ENCODE measurements at regions not wholly inside any gene's neighbourhood (a gene's known extent, or its start where the extent isn't known, plus 50 kb on each side); places are given as distances from the start of the nearest gene placed in this dataset.

DNA sequence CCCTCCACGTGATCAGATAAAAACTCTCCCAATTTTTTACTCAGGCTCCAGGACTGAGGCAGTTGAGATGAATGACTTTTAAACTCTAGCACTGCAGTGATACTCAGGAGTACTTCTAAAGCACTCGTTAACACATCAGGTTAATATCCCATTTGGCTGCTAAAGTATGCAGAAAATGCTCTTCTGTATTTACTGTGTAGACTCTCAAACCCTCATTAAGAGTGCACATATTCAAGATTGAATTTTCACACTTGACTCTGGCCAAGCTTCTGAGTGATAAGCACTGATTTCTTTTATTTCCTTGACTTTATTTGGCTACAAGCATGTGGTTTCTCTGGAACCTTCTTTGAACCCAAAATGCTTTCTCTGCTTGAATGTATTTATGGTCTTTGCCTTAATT lies 392.3 kb upstream of the NECTIN3 start:
- no peaks in the 10 kb centered on the region for H3K36me3 ChIP-seq (ENCODE audit: insufficient read depth, low read length)
- H3K27me3 ChIP-seq (ENCODE audit: insufficient read depth, low read depth, low read length), result no peaks in the 10 kb centered on the region
- H3K9ac ChIP-seq (ENCODE audit: low read length), result no peak overlapping the region
- H3F3A ChIP-seq (ENCODE audit: insufficient read depth, low read length, poor library complexity, severe bottlenecking), result no peaks in the 10 kb centered on the region
- no peak overlapping the region for H2AFZ ChIP-seq (ENCODE audit: low read depth, low read length)
- no peaks in the 10 kb centered on the region for H3K9me2 ChIP-seq (ENCODE audit: insufficient read depth, low read length)
- no peak overlapping the region for H3K4me3 ChIP-seq (ENCODE audit: low read length)
- H3K9me3 ChIP-seq (ENCODE audit: low read length), result no peaks in the 10 kb centered on the region
- TF ChIP-seq EZH2 (IDR thresholded peaks at IDR 0.05; ENCODE audit: borderline replicate concordance, insufficient read depth, low read length, poor library complexity, severe bottlenecking) (no peak), POLR2AphosphoS5 (IDR thresholded peaks at IDR 0.05) (no peak), SMC3 (conservative IDR thresholded peaks at IDR 0.05; ENCODE audit: poor library complexity) (no peak), RAD21 (conservative IDR thresholded peaks at IDR 0.05) (no peak)
- TF ChIP-seq, protein P1, sequence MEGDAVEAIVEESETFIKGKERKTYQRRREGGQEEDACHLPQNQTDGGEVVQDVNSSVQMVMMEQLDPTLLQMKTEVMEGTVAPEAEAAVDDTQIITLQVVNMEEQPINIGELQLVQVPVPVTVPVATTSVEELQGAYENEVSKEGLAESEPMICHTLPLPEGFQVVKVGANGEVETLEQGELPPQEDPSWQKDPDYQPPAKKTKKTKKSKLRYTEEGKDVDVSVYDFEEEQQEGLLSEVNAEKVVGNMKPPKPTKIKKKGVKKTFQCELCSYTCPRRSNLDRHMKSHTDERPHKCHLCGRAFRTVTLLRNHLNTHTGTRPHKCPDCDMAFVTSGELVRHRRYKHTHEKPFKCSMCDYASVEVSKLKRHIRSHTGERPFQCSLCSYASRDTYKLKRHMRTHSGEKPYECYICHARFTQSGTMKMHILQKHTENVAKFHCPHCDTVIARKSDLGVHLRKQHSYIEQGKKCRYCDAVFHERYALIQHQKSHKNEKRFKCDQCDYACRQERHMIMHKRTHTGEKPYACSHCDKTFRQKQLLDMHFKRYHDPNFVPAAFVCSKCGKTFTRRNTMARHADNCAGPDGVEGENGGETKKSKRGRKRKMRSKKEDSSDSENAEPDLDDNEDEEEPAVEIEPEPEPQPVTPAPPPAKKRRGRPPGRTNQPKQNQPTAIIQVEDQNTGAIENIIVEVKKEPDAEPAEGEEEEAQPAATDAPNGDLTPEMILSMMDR (IDR thresholded peaks at IDR 0.05; ENCODE audit: poor library complexity, severe bottlenecking), result no peak
- no peak overlapping the region for H3K4me2 ChIP-seq (ENCODE audit: low read length)
- H4K20me1 ChIP-seq (ENCODE audit: insufficient read depth), result no peaks in the 10 kb centered on the region
- no peak overlapping the region for H3K27ac ChIP-seq (ENCODE audit: low read length)
- no peaks in the 10 kb centered on the region for H3K79me2 ChIP-seq (replicated peaks; ENCODE audit: insufficient read depth, low read length)

DNA sequence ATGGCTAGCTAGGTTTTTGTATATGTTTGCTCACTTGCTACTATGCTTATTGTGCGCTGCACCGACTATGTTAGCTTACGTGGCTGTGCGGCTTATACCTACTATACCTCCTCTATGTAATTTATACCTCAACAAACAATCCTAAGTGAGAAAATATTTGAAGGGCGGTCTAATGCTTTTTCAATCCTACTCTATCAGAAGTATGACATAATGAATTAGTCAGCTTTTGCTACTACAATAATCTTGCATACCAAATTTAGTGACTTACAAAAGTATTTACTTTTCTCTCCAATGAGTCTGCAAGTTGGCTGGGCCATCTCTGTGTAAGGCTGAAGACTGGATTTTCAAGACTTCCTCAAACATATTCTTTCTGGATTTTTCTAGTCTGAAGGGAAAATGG lies 391.2 kb upstream of the NECTIN3 start:
- Histone ChIP-seq H3K27ac (ENCODE audit: low read length) (no peak overlapping the region), H3K4me2 (ENCODE audit: low read length) (no peak overlapping the region), H3K27me3 (ENCODE audit: insufficient read depth, low read depth, low read length) (no peaks in the 10 kb centered on the region), H3K79me2 (replicated peaks; ENCODE audit: insufficient read depth, low read length) (no peaks in the 10 kb centered on the region), H3K9me2 (ENCODE audit: insufficient read depth, low read length) (no peaks in the 10 kb centered on the region), H2AFZ (ENCODE audit: low read depth, low read length) (no peak overlapping the region), H3K9me3 (ENCODE audit: low read length) (no peaks in the 10 kb centered on the region), H4K20me1 (ENCODE audit: insufficient read depth) (no peaks in the 10 kb centered on the region), H3K36me3 (ENCODE audit: insufficient read depth, low read length) (no peaks in the 10 kb centered on the region), H3K9ac (ENCODE audit: low read length) (no peak overlapping the region), H3K4me3 (ENCODE audit: low read length) (no peak overlapping the region), H3F3A (ENCODE audit: insufficient read depth, low read length, poor library complexity, severe bottlenecking) (no peaks in the 10 kb centered on the region)
- TF ChIP-seq TAF1 (IDR thresholded peaks at IDR 0.05; ENCODE audit: low read depth), result no peak
- TF ChIP-seq, protein P2, sequence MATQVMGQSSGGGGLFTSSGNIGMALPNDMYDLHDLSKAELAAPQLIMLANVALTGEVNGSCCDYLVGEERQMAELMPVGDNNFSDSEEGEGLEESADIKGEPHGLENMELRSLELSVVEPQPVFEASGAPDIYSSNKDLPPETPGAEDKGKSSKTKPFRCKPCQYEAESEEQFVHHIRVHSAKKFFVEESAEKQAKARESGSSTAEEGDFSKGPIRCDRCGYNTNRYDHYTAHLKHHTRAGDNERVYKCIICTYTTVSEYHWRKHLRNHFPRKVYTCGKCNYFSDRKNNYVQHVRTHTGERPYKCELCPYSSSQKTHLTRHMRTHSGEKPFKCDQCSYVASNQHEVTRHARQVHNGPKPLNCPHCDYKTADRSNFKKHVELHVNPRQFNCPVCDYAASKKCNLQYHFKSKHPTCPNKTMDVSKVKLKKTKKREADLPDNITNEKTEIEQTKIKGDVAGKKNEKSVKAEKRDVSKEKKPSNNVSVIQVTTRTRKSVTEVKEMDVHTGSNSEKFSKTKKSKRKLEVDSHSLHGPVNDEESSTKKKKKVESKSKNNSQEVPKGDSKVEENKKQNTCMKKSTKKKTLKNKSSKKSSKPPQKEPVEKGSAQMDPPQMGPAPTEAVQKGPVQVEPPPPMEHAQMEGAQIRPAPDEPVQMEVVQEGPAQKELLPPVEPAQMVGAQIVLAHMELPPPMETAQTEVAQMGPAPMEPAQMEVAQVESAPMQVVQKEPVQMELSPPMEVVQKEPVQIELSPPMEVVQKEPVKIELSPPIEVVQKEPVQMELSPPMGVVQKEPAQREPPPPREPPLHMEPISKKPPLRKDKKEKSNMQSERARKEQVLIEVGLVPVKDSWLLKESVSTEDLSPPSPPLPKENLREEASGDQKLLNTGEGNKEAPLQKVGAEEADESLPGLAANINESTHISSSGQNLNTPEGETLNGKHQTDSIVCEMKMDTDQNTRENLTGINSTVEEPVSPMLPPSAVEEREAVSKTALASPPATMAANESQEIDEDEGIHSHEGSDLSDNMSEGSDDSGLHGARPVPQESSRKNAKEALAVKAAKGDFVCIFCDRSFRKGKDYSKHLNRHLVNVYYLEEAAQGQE (IDR thresholded peaks at IDR 0.05; ENCODE audit: borderline replicate concordance), result no peak

DNA sequence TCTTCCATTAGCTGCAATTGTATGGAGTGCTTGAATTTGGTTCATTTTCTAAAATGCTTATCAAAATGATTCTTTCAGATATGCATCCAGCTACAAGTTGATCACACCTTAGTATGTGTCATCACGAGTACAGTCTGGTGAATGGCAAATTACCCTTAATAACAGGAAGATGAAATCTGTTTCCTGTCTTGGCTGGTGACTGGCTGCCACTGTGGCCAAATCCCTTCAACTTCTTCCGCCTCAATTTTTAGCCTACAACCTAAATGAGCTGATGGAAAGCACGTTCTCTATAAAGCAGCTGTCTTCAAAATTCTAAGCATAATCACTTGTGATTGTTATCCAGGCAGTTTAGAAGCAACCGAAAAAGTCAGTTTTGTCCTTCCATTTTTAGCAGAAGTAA lies 387.1 kb upstream of the NECTIN3 start:
- no peaks in the 10 kb centered on the region for H3K9me2 ChIP-seq (ENCODE audit: insufficient read depth, low read length)
- H3K4me2 ChIP-seq (ENCODE audit: low read length), result no peak overlapping the region
- H3F3A ChIP-seq (ENCODE audit: insufficient read depth, low read length, poor library complexity, severe bottlenecking), result no peaks in the 10 kb centered on the region
- H3K9me3 ChIP-seq (ENCODE audit: low read length), result no peaks in the 10 kb centered on the region
- no peak overlapping the region for H2AFZ ChIP-seq (ENCODE audit: low read depth, low read length)
- H3K4me3 ChIP-seq (ENCODE audit: low read length), result no peak overlapping the region
- H3K27ac ChIP-seq (ENCODE audit: low read length), result no peak overlapping the region
- H3K79me2 ChIP-seq (replicated peaks; ENCODE audit: insufficient read depth, low read length), result no peaks in the 10 kb centered on the region
- no peak overlapping the region for H3K9ac ChIP-seq (ENCODE audit: low read length)
- no peaks in the 10 kb centered on the region for H4K20me1 ChIP-seq (ENCODE audit: insufficient read depth)
- H3K36me3 ChIP-seq (ENCODE audit: insufficient read depth, low read length), result no peaks in the 10 kb centered on the region
- no peak for TF ChIP-seq EP300 (conservative IDR thresholded peaks at IDR 0.05; ENCODE audit: poor library complexity, severe bottlenecking)
- TF ChIP-seq, protein P1 (IDR thresholded peaks at IDR 0.05; ENCODE audit: poor library complexity, severe bottlenecking), result no peak
- TF ChIP-seq SMC3 (conservative IDR thresholded peaks at IDR 0.05; ENCODE audit: poor library complexity), result no peak
- TF ChIP-seq MXI1 (conservative IDR thresholded peaks at IDR 0.05; ENCODE audit: poor library complexity, severe bottlenecking), result no peak
- no peak for TF ChIP-seq EZH2 (IDR thresholded peaks at IDR 0.05; ENCODE audit: borderline replicate concordance, insufficient read depth, low read length, poor library complexity, severe bottlenecking)
- TF ChIP-seq POLR2AphosphoS5 (IDR thresholded peaks at IDR 0.05), result no peak
- TF ChIP-seq RAD21 (conservative IDR thresholded peaks at IDR 0.05), result no peak
- no peaks in the 10 kb centered on the region for H3K27me3 ChIP-seq (ENCODE audit: insufficient read depth, low read depth, low read length)
